Skeletal muscle tissue (tissue), 3 donors: ENCODE measurements at regions not wholly inside any gene's neighbourhood (a gene's known extent, or its start where the extent isn't known, plus 50 kb on each side); places are given as distances from the start of the nearest gene placed in this dataset.

Source experiments
- H3K27ac ChIP-seq: one replicate; pipeline ENCODE4 v1.7.0; 2013; ENCODE audit warnings: mild to moderate bottlenecking, low read depth, low read length, inconsistent platforms
- H3K27me3 ChIP-seq, 3 donors: one replicate each; pipeline ENCODE4 v1.7.0; 2013; ENCODE audit warnings: low read length in 3 of 3; ENCODE audit not compliant: control insufficient read depth in 3 of 3, insufficient read depth in 3 of 3
- H3K36me3 ChIP-seq, 3 donors: one replicate each; pipeline ENCODE4 v1.7.0; 2013; ENCODE audit warnings: low read length in 3 of 3; ENCODE audit not compliant: control insufficient read depth in 3 of 3, insufficient read depth in 3 of 3
- H3K4me1 ChIP-seq, 3 donors: one replicate each; pipeline ENCODE4 v1.7.0; 2013; ENCODE audit warnings: low read length in 3 of 3, mild to moderate bottlenecking in 3 of 3; ENCODE audit not compliant: control insufficient read depth in 3 of 3, insufficient read depth in 3 of 3
- H3K4me3 ChIP-seq, 3 donors: one replicate each; pipeline ENCODE4 v1.7.0; 2013; ENCODE audit warnings: low read length in 3 of 3
- H3K9ac ChIP-seq, 3 donors: one replicate each; pipeline ENCODE4 v1.7.0; 2013; ENCODE audit warnings: low read length in 3 of 3, mild to moderate bottlenecking in 3 of 3, moderate library complexity in 2 of 3, low read depth in 1 of 3
- H3K9me3 ChIP-seq, 3 donors: one replicate each; pipeline ENCODE4 v1.7.0; 2013; ENCODE audit warnings: low read length in 3 of 3; ENCODE audit not compliant: control insufficient read depth in 3 of 3
- donor health status: Osteomylitis.

DNA sequence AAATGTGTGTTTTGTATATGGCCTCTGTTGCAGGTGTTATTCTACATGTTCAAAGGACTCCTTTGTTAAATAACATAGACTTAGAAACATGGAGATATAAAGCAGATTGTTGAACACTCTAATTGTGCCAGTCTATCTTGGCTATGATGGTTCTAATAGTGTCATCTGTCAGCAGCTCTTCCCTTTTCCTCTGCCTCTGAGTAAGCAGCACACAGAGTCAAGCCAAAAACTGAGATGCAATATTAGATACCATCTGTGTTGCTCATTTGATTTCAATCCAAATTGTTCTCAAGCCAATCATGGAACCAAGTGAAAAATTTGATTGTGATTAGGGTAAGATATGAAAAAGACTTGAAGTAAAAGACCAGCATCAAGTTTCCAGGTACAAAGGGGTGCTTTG is 871.1 kb upstream of the MGAT4C start:
- no peaks in the 10 kb centered on the region for H3K4me1 ChIP-seq
- no peaks in the 10 kb centered on the region for H3K36me3 ChIP-seq
- no peak overlapping the region for H3K4me3 ChIP-seq
- no peak overlapping the region for H3K27ac ChIP-seq
- H3K9me3 ChIP-seq = no peaks in the 10 kb centered on the region
- no peaks in the 10 kb centered on the region for H3K27me3 ChIP-seq
- H3K9ac ChIP-seq = no peak overlapping the region

DNA sequence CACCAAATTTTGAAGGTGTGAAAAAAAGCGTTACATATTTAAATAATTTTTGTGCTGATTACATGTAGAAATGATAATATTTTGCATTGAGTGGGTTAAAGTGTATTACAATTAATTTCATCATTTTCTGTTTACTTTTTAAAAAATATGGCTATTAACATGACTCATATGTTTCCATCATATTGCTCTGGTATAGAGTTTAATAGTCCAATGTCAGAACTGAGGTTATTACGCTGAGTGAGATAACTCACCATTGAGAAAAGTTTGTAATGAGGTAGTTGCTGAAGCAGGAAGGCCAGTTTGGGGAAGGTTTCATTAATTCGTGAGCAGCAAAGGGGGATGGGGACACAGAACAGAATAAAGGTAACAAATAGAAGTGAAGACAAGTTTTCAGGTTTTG is 865.7 kb upstream of the MGAT4C start:
- H3K4me1 ChIP-seq = no peaks in the 10 kb centered on the region
- no peak overlapping the region for H3K4me3 ChIP-seq
- H3K27me3 ChIP-seq = no peaks in the 10 kb centered on the region
- no peak overlapping the region for H3K9ac ChIP-seq
- no peaks in the 10 kb centered on the region for H3K9me3 ChIP-seq
- no peaks in the 10 kb centered on the region for H3K36me3 ChIP-seq
- no peak overlapping the region for H3K27ac ChIP-seq

DNA sequence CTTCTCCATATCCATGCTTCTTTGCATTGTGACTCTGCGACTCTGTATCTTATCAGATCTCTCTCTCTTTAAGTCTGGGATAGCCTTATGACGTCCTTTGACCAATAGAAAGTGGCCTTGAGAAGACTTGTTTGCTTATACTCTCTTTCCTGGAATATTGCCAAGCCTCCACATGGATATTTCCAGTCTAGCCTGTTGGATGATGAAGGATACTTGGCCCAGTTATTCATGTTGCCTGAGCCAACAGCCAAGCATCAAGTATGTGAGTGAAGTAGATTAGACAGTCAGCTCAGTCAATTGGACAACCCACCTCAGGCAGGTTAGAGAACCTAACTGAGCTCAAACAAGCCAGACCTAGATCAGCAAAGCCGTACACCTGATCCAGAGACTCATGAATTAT is 864.2 kb upstream of the MGAT4C start:
- H3K27ac ChIP-seq = no peak overlapping the region
- H3K9me3 ChIP-seq = no peaks in the 10 kb centered on the region
- no peak overlapping the region for H3K4me3 ChIP-seq
- no peaks in the 10 kb centered on the region for H3K36me3 ChIP-seq
- no peak overlapping the region for H3K9ac ChIP-seq
- H3K4me1 ChIP-seq = no peaks in the 10 kb centered on the region
- no peaks in the 10 kb centered on the region for H3K27me3 ChIP-seq

DNA sequence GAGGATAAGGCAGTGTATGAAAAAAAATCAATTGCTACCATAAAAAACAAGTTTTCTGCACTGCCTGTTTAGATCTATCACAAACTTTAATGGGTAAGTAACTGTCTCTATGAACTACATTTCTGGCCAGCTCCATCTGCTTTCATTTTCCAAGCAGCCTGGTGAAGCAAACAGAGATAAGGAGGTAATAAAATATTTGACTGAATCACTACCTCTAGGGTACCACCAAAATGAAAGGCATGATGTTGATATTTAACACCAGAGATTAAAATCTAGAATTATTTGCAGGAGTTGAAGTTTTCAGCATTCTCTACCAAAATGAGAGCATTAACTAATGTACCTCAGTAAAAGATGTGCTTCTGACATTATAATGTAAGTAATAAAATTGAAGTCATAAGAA is 863.5 kb upstream of the MGAT4C start:
- Histone ChIP-seq H3K36me3 (no peaks in the 10 kb centered on the region), H3K27ac (no peak overlapping the region), H3K9ac (no peak overlapping the region), H3K4me3 (no peak overlapping the region), H3K4me1 (no peaks in the 10 kb centered on the region), H3K27me3 (no peaks in the 10 kb centered on the region), H3K9me3 (no peaks in the 10 kb centered on the region)

DNA sequence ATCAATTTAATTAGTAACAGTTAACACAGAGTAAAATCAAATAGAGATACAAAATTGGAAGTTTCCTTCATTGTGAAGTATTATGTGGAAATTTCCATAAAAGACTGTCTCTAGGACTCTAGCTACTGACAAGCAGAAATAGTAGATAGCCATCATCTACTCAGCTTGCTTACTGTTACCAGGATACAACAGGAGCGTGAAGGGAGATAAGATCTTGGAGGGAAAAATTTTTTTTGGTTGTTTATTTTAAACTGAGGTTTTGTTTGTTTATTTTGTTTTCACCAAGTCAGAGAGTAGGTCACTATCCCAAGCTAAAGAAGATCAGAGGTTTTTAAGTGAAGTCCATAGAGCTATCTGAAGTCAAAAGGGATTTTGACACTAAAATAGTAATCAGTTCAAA is 861.3 kb upstream of the MGAT4C start:
- Histone ChIP-seq H3K27me3 (no peaks in the 10 kb centered on the region), H3K9ac (no peak overlapping the region), H3K27ac (no peak overlapping the region), H3K36me3 (no peaks in the 10 kb centered on the region), H3K4me1 (no peaks in the 10 kb centered on the region), H3K4me3 (no peak overlapping the region), H3K9me3 (no peaks in the 10 kb centered on the region)

DNA sequence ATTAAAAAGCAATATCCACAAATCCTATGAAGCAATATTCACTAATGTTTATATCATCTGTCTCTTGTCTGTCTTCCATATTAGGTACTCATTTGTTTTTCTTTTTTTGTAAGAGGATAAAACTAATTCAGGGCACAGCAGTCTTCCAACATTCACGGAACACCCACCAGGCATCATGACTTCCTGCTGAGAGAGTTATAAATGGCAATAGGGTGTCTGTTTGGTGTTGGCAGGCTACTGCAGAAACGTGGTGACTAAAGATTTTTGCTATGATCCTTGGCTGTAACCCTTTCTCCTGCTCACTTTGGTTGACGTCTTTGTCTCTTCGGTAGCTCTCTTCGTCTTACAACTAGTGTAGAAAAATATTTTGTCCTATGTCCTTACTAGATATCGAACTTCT is 860.6 kb upstream of the MGAT4C start:
- H3K9me3 ChIP-seq = no peaks in the 10 kb centered on the region
- H3K9ac ChIP-seq = no peak overlapping the region
- no peak overlapping the region for H3K27ac ChIP-seq
- H3K4me3 ChIP-seq = no peak overlapping the region
- H3K27me3 ChIP-seq = no peaks in the 10 kb centered on the region
- H3K36me3 ChIP-seq = no peaks in the 10 kb centered on the region
- no peaks in the 10 kb centered on the region for H3K4me1 ChIP-seq

DNA sequence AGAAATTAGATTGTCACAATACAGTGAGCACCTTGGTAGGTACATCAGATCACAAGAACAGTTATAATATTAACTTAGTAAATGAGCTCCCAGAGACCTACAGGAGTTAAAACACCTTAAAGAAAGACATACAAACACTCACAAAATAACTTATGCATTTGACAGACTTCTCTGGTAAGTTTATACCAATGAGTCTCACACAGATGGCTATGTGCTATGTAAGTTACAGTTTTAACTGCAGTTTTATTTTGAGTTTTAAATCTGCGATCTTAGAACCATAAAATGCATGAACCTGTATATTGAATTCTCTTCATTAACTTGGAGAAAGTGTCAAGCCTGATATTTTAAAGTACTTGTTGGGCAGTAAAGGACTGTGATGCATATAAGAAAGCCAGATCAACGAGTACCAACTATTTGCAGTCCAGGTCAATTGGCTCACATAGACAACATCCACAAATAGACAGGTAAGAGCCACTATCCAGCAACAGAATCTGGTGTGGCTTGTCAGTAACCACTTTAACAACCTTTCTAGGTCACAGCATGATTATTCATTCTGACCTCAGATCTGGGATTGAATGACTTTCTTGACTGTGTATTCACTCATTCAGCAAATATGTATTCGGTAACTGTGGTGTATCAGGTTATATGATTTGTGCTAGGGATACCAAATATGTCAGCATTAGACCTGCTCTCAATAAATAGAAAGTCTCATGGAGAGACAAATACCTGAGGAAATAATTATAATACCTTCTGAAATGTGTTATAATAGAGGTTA is 856.6 kb upstream of the MGAT4C start:
- Histone ChIP-seq H3K27me3 (no peaks in the 10 kb centered on the region), H3K9me3 (no peaks in the 10 kb centered on the region), H3K9ac (no peak overlapping the region), H3K4me1 (no peaks in the 10 kb centered on the region), H3K36me3 (no peaks in the 10 kb centered on the region), H3K27ac (no peak overlapping the region), H3K4me3 (no peak overlapping the region)

DNA sequence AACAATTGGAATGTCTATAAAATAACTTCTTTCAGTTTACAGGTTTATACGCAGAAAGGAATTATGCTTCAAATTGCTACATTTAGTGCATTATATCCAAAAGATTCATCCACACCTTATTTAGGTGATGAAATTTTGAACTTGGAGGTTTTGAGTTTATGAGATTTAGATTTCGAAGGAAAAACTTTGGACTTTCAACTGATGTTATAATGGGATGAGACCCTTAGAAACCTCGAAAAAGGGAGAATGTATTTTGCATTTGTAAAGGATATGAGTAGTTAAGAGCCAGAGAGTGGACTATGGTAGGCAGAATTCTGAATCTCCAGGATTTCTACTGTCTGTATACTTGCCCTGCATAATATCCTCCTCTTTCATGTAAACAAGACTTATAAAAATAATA is 851.6 kb upstream of the MGAT4C start:
- no peak overlapping the region for H3K9ac ChIP-seq
- H3K4me3 ChIP-seq = no peak overlapping the region
- no peaks in the 10 kb centered on the region for H3K27me3 ChIP-seq
- H3K27ac ChIP-seq = no peak overlapping the region
- H3K36me3 ChIP-seq = no peaks in the 10 kb centered on the region
- H3K4me1 ChIP-seq = no peaks in the 10 kb centered on the region
- H3K9me3 ChIP-seq = no peaks in the 10 kb centered on the region

DNA sequence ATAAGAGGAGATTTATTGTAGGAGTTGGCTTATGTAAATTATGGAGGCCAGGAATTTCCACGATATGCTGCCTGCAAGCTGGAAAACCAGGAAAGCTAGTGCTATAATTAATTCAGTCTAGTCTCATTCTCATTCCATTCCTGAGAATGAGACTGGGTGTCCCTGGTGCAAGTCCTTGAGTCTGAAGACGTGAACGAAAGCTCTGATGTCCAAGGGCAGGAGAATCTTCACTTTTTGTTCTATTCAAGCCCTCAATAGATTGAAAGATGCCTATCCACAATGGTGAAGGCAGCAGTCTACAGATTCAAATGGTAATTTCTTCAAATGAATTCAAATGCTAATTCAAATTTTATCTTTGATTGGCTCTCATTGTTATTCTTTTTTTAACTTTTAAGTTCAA is 851.1 kb upstream of the MGAT4C start:
- no peaks in the 10 kb centered on the region for H3K36me3 ChIP-seq
- no peak overlapping the region for H3K4me3 ChIP-seq
- H3K9ac ChIP-seq = no peak overlapping the region
- no peaks in the 10 kb centered on the region for H3K9me3 ChIP-seq
- no peaks in the 10 kb centered on the region for H3K4me1 ChIP-seq
- H3K27me3 ChIP-seq = no peaks in the 10 kb centered on the region
- H3K27ac ChIP-seq = no peak overlapping the region

DNA sequence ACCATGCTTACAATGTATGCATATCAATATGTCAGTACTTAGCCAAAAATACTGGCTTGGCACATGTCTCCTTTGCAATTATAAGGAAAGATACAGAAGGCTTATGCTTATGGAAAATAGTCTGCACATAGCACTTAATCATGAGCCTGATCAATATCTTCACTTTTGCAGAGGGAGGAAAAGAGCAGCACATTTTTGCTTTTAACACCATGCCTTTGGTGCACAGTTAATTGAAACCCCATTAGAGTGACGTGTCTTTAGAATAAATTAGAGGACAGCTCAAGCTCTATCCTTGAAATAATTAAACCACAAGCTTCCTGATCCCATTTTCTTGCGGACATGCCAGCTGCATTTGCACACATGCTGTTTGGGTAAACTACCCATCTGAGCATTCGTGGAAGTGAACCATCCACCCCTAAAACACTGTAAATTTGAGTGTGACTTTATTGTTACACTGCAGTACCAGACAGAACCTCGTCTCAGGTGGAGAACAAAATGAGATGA is 839.9 kb upstream of the MGAT4C start:
- no peak overlapping the region for H3K27ac ChIP-seq
- H3K4me3 ChIP-seq = no peak overlapping the region
- H3K4me1 ChIP-seq = no peaks in the 10 kb centered on the region
- no peaks in the 10 kb centered on the region for H3K36me3 ChIP-seq
- no peaks in the 10 kb centered on the region for H3K27me3 ChIP-seq
- H3K9me3 ChIP-seq = no peaks in the 10 kb centered on the region
- H3K9ac ChIP-seq = no peak overlapping the region
